H9 (cell line): ENCODE measurements at regions not wholly inside any gene's neighbourhood (a gene's known extent, or its start where the extent isn't known, plus 50 kb on each side); places are given as distances from the start of the nearest gene placed in this dataset.

ENCODE experiments used
- DNase-seq: peaks from one replicate; pipeline ENCODE4 v3.0.0-alpha.2; 2017
- H2AFZ ChIP-seq: one replicate; pipeline ENCODE4 v1.6.1; 2013; ENCODE audit warnings: mild to moderate bottlenecking, low read length, control low read depth, moderate library complexity
- H2AK5ac ChIP-seq: 2 replicates; pipeline ENCODE4 v1.6.1; 2013; ENCODE audit warnings: low read length, control low read depth, mixed read lengths; ENCODE audit not compliant: insufficient read length
- H2BK120ac ChIP-seq: one replicate; pipeline ENCODE4 v1.6.1; 2013; ENCODE audit warnings: low read depth, mild to moderate bottlenecking, low read length, control low read depth, inconsistent platforms; ENCODE audit not compliant: poor library complexity, severe bottlenecking
- H2BK12ac ChIP-seq: 2 replicates; pipeline ENCODE4 v1.6.1; 2013; ENCODE audit warnings: low read length, control low read depth, mixed read lengths, low read depth; ENCODE audit not compliant: insufficient read length
- H2BK15ac ChIP-seq: 2 replicates; pipeline ENCODE4 v1.6.1; 2013; ENCODE audit warnings: low read depth, low read length, control low read depth
- H2BK20ac ChIP-seq: one replicate; pipeline ENCODE4 v1.6.1; 2013; ENCODE audit warnings: low read depth, mild to moderate bottlenecking, low read length, control low read depth, inconsistent platforms; ENCODE audit not compliant: poor library complexity, severe bottlenecking
- H2BK5ac ChIP-seq: 2 replicates; pipeline ENCODE4 v1.6.1; 2013; ENCODE audit warnings: low read length, control low read depth, mixed read lengths; ENCODE audit not compliant: insufficient read length
- H3K14ac ChIP-seq: 2 replicates; pipeline ENCODE4 v1.6.1; 2013; ENCODE audit warnings: low read length, control low read depth; ENCODE audit not compliant: insufficient read depth
- H3K18ac ChIP-seq: 2 replicates; pipeline ENCODE4 v1.6.1; 2013; ENCODE audit warnings: low read depth, mild to moderate bottlenecking, mixed read lengths, low read length, control low read depth; ENCODE audit not compliant: insufficient read length
- H3K23ac ChIP-seq: 2 replicates; pipeline ENCODE4 v1.6.1; 2013; ENCODE audit warnings: low read length, control low read depth, mixed read lengths, low read depth; ENCODE audit not compliant: insufficient read length
- H3K23me2 ChIP-seq: 2 replicates; pipeline ENCODE4 v1.6.1; 2013; ENCODE audit warnings: low read depth, mild to moderate bottlenecking, mixed read lengths, low read length, control low read depth; ENCODE audit not compliant: insufficient read length, poor library complexity, severe bottlenecking
- H3K27ac ChIP-seq: 2 replicates; pipeline ENCODE4 v1.5.1; 2013; ENCODE audit warnings: low read length, control low read depth, mixed read lengths, low read depth; ENCODE audit not compliant: insufficient read length
- H3K27me3 ChIP-seq: 2 replicates; pipeline ENCODE4 v1.6.1; 2013; ENCODE audit warnings: low read length, control low read depth, inconsistent platforms; ENCODE audit not compliant: insufficient read depth
- H3K4ac ChIP-seq: 2 replicates; pipeline ENCODE4 v1.6.1; 2013; ENCODE audit warnings: low read depth, mild to moderate bottlenecking, control low read depth, inconsistent platforms, low read length, moderate library complexity
- H3K4me1 ChIP-seq: 2 replicates; pipeline ENCODE4 v1.6.1; 2013; ENCODE audit warnings: low read length, control low read depth, inconsistent platforms; ENCODE audit not compliant: insufficient read depth
- H3K4me2 ChIP-seq: 2 replicates; pipeline ENCODE4 v1.6.1; 2013; ENCODE audit warnings: low read length, control low read depth, mixed read lengths; ENCODE audit not compliant: insufficient read length, insufficient read depth
- H3K56ac ChIP-seq: 2 replicates; pipeline ENCODE4 v1.6.1; 2013; ENCODE audit warnings: low read depth, mild to moderate bottlenecking, mixed read lengths, low read length, control low read depth; ENCODE audit not compliant: insufficient read length
- H3K79me1 ChIP-seq: 2 replicates; pipeline ENCODE4 v1.6.1; 2013; ENCODE audit warnings: low read depth, mild to moderate bottlenecking, moderate library complexity, low read length, control low read depth, inconsistent platforms; ENCODE audit not compliant: insufficient read depth, poor library complexity, severe bottlenecking
- H3K79me2 ChIP-seq: 2 replicates; pipeline ENCODE4 v1.6.1; 2013; ENCODE audit warnings: low read length, control low read depth, inconsistent platforms; ENCODE audit not compliant: insufficient read depth
- H3K9ac ChIP-seq: 2 replicates; pipeline ENCODE4 v1.6.1; 2013; ENCODE audit warnings: low read length, control low read depth, mixed read lengths; ENCODE audit not compliant: insufficient read length; ENCODE audit errors: extremely low read depth
- H3K9me3 ChIP-seq: one replicate; pipeline ENCODE4 v1.6.1; 2013; ENCODE audit warnings: low read depth, low read length, inconsistent platforms; ENCODE audit not compliant: control insufficient read depth
- H3T11ph ChIP-seq: one replicate; pipeline ENCODE4 v1.6.1; 2013; ENCODE audit warnings: mild to moderate bottlenecking, low read length, control low read depth, inconsistent platforms
- H4K20me1 ChIP-seq: one replicate; pipeline ENCODE4 v1.6.1; 2013; ENCODE audit not compliant: control insufficient read depth, insufficient read length, insufficient read depth
- H4K5ac ChIP-seq: 2 replicates; pipeline ENCODE4 v1.6.1; 2013; ENCODE audit warnings: low read depth, mild to moderate bottlenecking, mixed read lengths, low read length, control low read depth; ENCODE audit not compliant: insufficient read length
- H4K8ac ChIP-seq: replicated peaks from 2 replicates; pipeline ENCODE4 v1.6.1; 2013; ENCODE audit warnings: low read length, control low read depth, mixed read lengths, low read depth; ENCODE audit not compliant: insufficient read length
- H4K91ac ChIP-seq: 2 replicates; pipeline ENCODE4 v1.6.1; 2013; ENCODE audit warnings: low read depth, mild to moderate bottlenecking, moderate library complexity, mixed read lengths, low read length, control low read depth; ENCODE audit not compliant: insufficient read length
- H3K27ac Mint-ChIP-seq, 3 experiments: 2 replicates in 2 of 3; 3 replicates in 1 of 3; pipeline ENCODE4 v1.8.0; 2020 to 2021; ENCODE audit warnings: mixed read lengths in 3 of 3, mild to moderate bottlenecking in 1 of 3, moderate library complexity in 1 of 3
- H3K27me3 Mint-ChIP-seq: 2 replicates; pipeline ENCODE4 v1.8.0; 2021; ENCODE audit warnings: low read depth, mild to moderate bottlenecking, moderate library complexity, mixed read lengths
- H3K36me3 Mint-ChIP-seq, 3 experiments: 2 replicates in 2 of 3; 3 replicates in 1 of 3; pipeline ENCODE4 v1.8.0; 2020 to 2021; ENCODE audit warnings: low read depth in 3 of 3, mixed read lengths in 3 of 3; ENCODE audit not compliant: insufficient read depth in 1 of 3
- H3K4me1 Mint-ChIP-seq, 2 experiments: 2 replicates each; pipeline ENCODE4 v1.8.0; 2020; ENCODE audit warnings: mixed read lengths in 2 of 2
- H3K4me3 Mint-ChIP-seq, 2 experiments: 2 replicates in 1 of 2; 3 replicates in 1 of 2; pipeline ENCODE4 v1.8.0; 2020 to 2021; ENCODE audit warnings: mild to moderate bottlenecking in 2 of 2, mixed read lengths in 2 of 2, moderate library complexity in 1 of 2
- H3K9me3 Mint-ChIP-seq, 2 experiments: 2 replicates in 1 of 2; 3 replicates in 1 of 2; pipeline ENCODE4 v1.8.0; 2020; ENCODE audit warnings: mild to moderate bottlenecking in 2 of 2, mixed read lengths in 2 of 2, moderate library complexity in 1 of 2
- WGBS: extraction: QIAGEN DNeasy Blood & Tissue Kit; methylation state at CpG from one replicate; pipeline ENCODE4 v1.1.7; 2013; ENCODE audit warnings: missing lambda C conversion rate, low lambda C conversion rate, mixed read lengths; ENCODE audit not compliant: insufficient read length; ENCODE audit errors: extremely low coverage; 5-methylcytosine and 5-hydroxymethylcytosine counted together
- TF ChIP-seq, protein P1 (sequence below): fragments of 200-600 bp; sonication (generic); conservative IDR thresholded peaks from 3 replicates; pipeline ENCODE4 v1.8.0; 2021; ENCODE audit warnings: antibody characterized with exemption, mild to moderate bottlenecking

DNA sequence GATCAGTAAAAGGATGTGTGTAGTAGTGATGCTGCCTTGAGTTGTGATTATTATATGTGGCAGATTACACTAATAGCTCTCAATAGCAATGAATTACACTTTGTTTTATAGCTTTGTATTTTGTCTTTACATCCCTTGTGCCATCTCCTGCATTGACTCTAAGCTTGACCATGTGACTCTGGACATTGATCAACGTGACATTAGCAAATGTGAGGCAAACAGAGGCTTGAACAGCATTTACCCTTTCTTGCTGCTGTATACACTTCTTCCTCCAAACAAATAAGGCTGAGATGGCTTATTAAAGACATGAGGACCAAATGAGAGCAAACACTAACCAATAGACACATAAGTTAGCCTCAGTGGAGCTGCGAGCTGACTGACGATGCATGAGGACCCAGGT lies 63.5 kb downstream of the MAD2L1 start:
- no peak for DNase-seq
- H3K9me3 Mint-ChIP-seq = peaks cover 0 to 8% of the 10 kb centered on the region in 2 experiments; a peak in 4 of 5 replicates
- Histone ChIP-seq H2AFZ (no peak overlapping the region), H3K79me2 (no peaks in the 10 kb centered on the region), H3K14ac (no peak overlapping the region), H3K9me3 (peaks cover 5% of the 10 kb centered on the region), H4K20me1 (no peaks in the 10 kb centered on the region), H3K9ac (no peak overlapping the region), H3K23me2 (no peaks in the 10 kb centered on the region), H3K18ac (no peak overlapping the region), H3T11ph (no peak overlapping the region), H3K23ac (no peak overlapping the region), H3K4me1 (no peaks in the 10 kb centered on the region), H2BK15ac (no peak overlapping the region), H4K91ac (no peak overlapping the region), H2BK20ac (no peak overlapping the region), H2BK5ac (no peak overlapping the region), H3K4me2 (no peak overlapping the region), H3K27ac (no peak overlapping the region), H3K4ac (no peak overlapping the region), H3K27me3 (no peaks in the 10 kb centered on the region), H3K56ac (no peak overlapping the region), H2BK12ac (no peak overlapping the region), H2AK5ac (no peak overlapping the region), H4K5ac (no peak overlapping the region), H4K8ac (no peak overlapping the region), H3K79me1 (no peaks in the 10 kb centered on the region), H2BK120ac (no peak overlapping the region)
- no peak overlapping the region for H3K4me3 Mint-ChIP-seq
- peaks cover 28% of the 10 kb centered on the region for H3K27me3 Mint-ChIP-seq
- no CpG with 5 or more reads among the region's 3 CpGs for WGBS
- peaks cover 9 to 29% of the 10 kb centered on the region in 2 experiments for H3K4me1 Mint-ChIP-seq
- no peak overlapping the region for H3K27ac Mint-ChIP-seq
- peaks cover 4 to 68% (median 23%) of the 10 kb centered on the region in 3 experiments; a peak in 6 of 7 replicates for H3K36me3 Mint-ChIP-seq
- TF ChIP-seq, protein P1, sequence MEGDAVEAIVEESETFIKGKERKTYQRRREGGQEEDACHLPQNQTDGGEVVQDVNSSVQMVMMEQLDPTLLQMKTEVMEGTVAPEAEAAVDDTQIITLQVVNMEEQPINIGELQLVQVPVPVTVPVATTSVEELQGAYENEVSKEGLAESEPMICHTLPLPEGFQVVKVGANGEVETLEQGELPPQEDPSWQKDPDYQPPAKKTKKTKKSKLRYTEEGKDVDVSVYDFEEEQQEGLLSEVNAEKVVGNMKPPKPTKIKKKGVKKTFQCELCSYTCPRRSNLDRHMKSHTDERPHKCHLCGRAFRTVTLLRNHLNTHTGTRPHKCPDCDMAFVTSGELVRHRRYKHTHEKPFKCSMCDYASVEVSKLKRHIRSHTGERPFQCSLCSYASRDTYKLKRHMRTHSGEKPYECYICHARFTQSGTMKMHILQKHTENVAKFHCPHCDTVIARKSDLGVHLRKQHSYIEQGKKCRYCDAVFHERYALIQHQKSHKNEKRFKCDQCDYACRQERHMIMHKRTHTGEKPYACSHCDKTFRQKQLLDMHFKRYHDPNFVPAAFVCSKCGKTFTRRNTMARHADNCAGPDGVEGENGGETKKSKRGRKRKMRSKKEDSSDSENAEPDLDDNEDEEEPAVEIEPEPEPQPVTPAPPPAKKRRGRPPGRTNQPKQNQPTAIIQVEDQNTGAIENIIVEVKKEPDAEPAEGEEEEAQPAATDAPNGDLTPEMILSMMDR = no peak
